Stimulated activated naive CD4-positive, alpha-beta T cell (primary cell): ENCODE measurements at regions not wholly inside any gene's neighbourhood (a gene's known extent, or its start where the extent isn't known, plus 50 kb on each side); places are given as distances from the start of the nearest gene placed in this dataset.
"Not testable (repeated sequence)": the region's sequence is repeated elsewhere in the genome, so short reads cannot be mapped to it uniquely, and the experiment has no call there.

Experiments
- DNase-seq, 6 experiments: peaks; one replicate each; lab custom pipeline; 2025; lab: John Stamatoyannopoulos, UW

DNA sequence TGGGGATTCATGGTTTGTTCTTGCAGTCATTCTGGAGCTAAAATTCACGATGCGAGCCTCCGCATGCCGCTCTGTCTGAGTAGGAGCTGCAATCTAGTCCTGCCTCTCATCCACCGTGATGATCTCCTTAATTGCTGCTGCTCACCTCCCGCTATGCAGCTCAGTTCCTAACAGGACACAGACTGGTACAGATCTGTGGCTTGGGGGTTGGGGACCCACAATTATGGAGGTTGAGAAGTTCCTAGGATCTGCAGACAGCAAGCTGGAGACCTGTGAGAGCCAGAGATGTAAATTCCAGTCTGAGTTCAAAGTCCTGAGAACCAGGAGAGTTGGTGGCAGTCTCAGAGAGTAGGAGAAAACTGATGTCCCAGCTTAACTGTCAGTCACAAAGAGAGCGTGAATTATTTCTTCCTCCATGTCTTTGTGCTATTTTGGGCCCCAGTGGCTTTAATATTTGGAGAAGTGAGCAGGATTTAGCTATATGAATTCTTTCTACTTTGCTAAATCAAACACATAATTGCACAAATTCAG, 378.7 kb upstream of the MAN1A1 start:
- DNase-seq, result no peak

DNA sequence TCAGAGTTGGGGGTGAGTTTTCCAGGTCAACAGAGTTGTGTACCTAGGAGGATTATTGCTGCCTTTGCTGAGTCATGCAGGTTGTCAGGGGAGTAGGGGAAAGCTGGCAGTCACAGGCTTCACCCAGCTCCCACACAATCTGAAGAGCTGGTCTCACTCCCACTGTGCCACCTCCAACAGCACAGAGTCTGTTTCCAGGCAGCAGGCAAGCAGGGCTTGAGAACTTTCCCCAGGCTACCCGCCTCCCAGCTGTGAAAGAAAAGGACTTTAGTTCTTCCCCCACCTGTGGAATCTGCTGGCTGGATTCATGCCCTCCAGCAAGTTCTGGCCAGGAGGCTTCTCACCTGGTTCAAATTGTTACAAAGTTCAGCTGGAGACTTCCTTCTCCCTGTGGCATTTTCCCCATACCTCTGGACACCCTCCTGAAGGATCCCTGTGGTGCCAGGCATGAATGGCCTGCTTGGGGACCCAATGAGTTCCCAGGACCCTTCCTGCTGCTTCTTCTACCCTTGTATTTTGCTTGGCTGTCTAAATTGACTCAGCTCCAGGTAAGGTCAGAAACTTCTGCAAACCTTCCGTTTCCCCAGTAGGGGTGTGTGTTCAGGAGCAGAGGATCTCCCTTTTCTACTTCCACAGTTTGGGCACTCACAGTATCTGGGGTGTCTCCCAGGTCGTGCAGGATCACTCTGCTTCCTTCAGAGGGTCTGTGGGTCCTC, 378.1 kb upstream of the MAN1A1 start:
- no peak for DNase-seq

DNA sequence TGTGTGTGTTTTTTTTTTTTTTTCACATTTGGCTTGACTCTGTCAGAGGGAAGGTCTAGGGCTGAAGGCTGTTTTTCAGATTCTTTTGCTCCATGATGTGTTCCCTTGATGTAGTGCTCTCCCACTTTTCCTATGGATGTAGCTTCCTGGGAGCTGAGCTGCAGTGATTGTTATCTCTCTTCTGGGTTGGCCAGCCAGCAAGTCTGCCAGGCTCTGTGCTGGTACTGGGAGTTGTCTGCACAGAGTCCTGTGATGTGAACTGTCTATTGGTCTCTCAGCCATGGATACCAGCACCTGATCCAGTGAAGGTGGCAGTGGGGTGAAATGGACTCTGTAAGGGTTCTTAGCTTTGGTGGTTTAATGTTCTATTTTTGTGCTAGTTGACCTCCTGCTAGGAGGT, 377.4 kb upstream of the MAN1A1 start:
- DNase-seq, result not testable (repeated sequence)

DNA sequence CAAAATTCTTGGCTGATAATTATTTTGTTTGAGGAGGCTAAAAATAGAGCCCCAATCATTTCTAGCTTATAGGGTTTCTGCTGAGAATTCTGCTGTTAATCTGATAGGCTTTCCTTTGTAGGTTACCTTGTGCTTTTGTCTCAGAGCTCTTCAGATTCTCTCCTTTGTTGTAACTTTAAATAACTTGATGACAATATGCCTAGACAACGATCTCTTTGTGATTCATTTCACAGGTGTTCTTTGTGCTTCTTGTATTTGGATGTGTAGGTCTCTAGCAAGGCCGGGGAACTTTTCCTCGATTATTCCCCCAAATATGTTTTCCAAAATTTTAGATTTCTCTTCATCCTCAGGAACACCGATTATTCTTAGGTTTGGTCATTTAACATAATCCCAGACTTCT, 376.5 kb upstream of the MAN1A1 start:
- no peak for DNase-seq

DNA sequence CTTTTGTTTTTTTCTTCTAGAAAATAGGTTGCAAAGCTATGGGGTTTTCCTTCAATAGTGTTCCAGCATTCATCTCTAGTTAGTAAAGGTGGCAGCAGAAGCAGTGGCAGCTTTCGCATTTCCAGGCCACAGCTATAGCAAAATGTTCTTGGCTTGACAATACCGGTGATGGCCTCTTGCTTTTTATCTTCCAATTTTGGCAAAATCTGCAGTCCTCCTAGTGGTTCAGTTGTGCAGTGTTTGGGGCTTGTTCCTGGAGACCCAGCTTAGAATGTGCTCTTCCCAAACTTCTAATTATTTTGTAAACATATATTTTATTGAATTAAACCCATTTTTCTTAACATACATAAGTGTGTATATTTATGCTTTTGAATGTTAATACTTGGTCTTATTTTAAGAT, 370.6 kb upstream of the MAN1A1 start:
- no peak for DNase-seq

DNA sequence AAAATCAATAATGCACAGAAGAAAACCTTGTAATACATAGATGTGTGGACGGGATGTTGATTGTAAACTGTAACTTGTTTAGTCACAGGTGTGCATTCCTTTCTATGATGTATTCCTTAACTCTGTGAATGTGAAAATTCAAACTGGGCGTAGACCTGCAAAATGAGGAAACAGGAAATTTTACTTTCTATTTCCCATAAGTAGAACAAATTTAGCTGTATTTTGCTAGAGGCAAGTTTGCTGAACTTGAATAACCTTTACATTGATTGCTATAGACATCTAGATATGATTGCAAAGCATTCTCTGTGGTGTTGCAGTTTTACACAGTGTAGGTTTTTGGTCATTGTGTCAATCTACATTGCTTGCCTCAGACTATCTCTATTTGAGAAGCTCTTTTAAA, 368.4 kb upstream of the MAN1A1 start:
- DNase-seq, result no peak

DNA sequence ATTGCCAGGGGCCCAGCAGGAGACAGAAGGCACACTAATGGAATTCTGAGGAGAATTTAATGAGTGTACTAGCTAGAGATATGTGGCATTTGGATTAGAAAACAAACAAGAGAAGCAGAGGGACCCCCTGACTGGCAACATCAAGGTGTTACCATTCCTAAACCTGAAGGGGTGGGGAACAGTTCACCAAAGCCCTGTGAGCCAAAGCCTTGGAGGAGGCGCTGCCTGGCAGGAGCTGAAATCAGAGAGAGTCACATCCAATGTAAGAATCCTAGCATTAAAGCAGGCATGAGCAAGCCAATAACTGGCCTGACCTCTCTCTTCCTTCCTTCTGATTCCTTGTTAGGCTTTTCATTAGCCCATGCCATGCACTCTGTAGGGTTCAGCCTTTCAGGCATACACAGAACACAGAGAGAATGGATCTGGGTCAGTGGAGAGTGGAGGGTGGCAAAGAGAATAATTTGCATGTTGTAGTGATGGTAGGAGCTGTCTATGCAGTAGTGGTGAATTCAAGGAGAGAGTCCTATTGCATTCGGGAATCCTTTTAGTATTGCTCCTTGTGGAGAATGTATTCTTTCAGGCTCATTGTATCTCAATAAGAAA, 367.2 kb upstream of the MAN1A1 start:
- DNase-seq, result no peak

DNA sequence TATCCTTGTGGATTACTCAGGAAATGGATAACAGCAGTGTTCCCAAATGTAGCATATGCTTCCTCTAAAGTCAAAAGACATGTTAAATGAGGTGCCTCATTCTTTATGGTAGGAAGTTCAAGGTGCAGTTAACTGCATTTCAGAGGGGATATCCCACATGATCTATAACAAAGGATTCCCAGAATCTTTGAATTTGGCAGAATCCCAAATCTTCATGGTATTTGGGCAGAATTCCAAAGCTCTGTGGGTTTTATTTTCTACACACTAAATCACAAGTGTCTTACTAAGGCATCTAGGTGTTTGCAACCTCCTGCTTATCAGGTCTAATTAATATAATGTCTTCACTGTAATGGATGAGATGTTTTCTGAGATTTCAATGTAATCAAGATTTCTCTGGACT, 364.3 kb upstream of the MAN1A1 start:
- DNase-seq, result no peak

DNA sequence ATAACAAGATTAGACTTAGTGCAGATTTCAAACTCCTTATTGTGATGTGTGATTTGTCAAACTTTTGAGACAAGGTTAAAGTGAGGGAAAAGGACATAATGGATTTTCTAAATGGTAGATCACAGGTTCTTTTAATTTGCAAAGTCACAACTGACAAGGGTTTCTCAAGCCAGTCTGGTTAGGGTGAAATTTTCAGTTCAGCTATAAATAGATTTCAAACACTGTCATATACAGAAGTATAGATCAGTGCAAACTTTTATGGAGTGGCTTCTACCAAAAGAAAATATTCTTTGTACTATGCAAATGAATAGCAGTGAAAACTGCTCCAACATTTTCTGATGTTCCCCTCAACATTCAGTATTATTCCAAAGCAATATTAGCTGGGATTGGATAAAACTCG, 337.1 kb upstream of the MAN1A1 start:
- DNase-seq, result no peak

DNA sequence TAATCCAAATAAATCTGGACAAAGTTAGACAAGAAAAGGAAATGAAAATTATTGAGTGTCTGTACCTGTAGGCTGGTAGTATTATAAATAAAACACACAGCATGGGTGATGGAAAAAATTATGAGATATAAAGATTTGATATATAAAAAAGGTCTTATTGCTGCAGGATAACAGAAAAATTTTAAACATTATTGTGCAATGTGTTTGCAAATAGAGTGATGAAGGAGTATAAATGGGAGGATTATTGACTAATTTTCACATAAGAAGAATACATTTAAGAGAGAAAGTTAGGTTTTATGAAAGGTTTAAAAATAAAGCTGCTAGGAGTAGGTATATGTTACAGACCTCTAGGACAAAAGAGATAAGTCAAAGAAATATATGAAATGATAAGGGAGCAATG, 336.7 kb upstream of the MAN1A1 start:
- DNase-seq, result no peak

DNA sequence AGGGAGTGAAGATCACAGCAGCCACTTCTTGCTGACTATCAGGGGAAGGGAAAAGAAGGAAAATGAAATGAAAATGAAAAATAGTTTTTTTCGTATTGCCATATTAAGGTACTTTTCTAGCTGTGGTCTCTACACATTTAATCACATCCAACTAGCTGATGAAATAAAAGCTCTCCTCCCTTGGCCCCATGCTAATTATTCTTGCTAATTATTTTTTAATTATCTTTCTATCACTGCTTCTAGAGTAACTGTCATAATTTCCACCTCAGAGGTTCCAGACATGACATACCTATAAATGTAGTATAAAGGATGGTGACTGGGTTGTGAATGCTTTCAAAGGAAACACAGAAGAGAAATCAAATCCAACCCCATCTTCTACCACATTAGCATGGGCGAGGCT, 334.1 kb upstream of the MAN1A1 start:
- no peak for DNase-seq

DNA sequence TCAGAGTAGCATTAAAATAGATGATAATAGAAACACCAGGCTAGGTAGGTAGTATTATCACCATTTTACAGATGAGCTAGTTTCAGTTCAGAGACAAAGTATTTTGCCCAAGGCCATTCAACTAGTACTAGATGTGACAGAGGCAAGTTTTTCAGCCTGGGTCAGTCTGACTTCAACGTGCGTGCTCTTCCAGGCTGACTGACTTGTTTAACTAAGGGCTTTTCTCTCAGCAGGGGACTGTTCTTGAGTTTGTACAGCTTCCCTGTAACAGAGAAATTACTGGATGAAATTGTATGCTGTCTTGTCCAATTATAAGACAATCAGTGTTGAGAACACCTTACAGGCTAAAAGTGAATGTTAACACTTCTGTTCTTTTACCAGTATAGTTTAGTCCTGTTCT, 333.5 kb upstream of the MAN1A1 start:
- DNase-seq, result no peak

DNA sequence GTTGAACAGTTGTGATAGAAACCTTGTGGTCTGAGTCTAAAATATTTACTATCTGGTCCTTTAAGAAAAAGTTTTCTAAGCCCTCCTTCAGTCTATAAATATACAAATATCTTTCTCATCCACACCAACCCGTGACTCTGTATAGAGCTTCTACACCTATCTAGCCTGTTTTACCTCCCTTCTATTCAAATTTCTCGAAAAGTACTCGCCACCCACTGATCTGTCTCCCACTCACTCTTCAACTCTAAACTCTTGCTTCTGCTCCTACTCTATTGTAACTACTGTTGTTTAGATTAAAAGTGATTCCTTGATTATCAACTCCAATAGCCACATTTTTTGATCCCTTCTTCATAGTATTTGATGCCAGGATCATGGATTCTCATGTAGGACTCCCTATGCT, 329.4 kb upstream of the MAN1A1 start:
- DNase-seq, result no peak

DNA sequence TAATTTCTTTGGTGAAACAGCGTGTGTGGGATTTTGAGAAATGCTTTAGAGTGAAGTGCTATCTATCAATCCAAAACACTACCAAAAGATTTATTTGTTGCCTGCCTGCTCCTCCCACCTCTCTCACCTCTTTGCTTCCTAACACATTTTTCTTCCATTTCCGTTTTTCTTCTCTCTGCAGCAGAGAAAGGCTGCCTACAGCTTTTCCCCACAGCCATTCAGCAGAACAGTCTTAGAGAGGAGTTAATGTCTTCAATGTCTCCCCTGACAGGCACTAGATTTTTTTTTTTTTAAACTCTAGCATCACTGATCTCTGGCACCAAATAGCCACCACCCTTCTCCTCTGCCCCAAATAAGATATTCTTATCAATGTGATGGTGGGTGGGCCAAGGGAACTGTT, 327.8 kb upstream of the MAN1A1 start:
- DNase-seq, result no peak

DNA sequence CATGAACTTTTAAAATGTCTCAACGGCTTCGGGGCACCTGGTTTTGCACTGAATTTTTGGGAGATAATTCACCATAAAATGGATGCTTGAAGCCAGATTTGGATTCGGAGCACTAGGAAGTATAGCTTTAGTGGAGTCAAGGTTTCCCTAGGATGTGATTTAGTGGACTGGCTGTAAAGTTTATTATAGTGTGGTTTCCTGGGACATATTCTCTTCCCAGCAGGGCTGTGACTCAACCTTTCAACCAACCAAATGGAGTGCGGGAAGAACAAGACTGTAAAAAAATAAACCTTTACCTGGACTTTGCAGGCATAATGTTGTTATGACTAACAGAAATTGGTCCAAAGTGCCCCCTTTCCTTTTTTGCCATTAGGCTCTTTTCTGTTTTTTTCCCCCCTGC, 327.4 kb upstream of the MAN1A1 start:
- DNase-seq, result no peak

DNA sequence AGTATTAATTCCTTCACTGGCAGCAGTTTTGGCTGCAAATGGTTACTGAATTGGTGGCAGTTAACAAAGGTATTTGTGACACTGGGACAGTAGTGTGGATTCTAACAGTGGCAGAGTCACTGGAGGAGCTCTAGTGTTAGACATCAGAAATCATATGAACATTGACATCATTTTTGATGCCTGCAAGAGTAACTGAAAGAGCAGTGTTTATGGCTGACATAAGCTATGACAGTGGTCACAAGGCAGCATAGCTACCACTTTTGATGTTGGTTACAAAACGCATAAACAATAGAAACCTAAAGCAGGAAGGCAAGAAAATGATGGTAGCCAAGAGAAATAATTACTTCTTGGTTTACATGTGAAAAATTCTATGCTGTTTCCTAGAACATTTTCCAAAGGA, 326.7 kb upstream of the MAN1A1 start:
- no peak for DNase-seq

DNA sequence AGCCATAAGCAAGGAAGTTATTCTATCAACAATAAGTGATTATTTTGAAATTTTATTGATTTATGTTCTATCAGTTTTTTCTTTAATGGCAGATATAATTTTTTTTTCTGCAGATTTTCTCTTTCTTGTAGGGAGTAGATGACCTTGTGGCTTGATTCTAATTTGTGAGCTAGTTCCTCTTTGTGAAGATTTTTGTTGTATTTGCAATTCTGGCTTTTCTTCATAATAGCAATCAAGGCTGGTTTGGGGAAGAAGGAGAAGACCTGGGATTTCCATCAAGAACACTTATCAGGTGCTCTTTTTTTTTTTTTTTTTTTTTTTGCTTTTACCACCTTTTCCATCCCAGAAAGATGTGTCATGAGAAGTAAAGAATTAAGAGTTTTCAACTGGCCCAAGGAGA, 324.2 kb upstream of the MAN1A1 start:
- no peak for DNase-seq

DNA sequence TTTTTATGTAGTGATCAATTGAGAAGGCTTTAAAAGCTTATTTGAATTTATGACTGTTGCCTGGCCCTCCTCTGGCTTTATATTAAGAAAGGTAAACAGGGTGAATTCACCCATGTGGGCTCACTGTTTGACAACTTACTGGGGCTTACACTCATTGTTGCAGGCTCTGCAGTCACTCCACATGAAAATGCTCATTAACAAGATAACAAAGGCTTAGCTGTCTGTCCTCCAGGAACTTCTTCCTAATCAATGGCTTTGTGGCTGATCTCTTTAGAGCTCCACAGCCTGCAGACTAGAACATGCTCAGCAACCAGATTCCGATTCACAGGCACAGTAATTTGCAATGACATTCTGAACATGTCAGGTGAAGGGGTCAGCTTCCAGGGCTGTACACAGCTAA, 323.2 kb upstream of the MAN1A1 start:
- no peak for DNase-seq

DNA sequence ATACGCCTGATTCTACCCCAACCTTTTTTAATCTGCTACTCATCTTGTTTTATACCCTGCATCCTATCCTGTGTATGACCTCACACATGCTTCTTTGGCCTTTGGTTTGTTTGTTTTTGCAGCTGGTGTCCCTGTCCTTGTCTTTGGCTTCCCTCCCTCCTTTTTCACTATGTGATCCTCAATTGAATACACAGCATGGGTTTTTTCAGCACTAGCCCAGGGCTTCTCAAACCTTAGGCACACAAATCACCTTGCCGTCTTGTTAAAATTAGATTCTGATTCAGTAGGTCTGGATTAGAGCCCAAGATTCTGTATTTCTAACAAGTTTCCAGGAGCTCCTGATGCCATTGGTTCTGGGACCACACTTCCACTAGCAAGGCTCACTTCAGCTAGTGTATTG, 321.5 kb upstream of the MAN1A1 start:
- DNase-seq, result no peak

DNA sequence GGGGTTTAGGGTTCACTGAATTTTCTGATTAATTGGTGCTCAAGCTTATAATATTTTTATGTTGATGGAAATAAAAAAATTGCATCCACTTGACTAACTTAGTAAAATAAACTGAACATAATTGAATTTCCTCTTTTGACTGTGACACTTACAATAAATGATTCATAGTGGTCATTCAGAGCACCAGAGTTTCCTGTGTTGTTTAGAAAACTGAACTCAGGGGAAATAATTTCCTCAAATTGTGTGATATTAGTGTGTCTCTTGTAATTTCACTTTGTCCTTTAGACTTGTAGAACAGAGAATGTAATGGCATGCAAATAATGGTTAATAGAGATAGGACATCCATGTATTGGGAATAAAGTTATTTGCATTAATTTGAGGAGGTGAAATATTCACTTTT, 319.7 kb upstream of the MAN1A1 start:
- no peak for DNase-seq

DNA sequence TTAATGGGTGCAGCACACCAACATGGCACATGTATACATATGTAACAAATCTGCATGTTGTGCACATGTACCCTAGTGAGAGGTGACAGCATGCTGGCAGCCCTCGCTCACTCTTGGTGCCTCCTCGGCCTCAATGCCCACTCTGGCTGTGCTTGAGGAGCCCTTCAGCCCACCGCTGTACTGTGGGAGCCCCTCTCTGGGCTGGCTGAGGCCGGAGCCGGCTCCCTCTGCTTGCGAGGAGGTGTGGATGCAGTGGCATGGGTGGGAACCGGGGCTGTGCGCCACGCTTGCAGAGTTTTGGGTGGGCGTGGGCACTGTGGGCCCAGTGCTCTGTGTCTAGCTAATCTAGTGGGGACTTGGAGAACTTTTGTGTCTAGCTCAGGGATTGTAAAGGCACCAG, 315.9 kb upstream of the MAN1A1 start:
- DNase-seq, result not testable (repeated sequence)

DNA sequence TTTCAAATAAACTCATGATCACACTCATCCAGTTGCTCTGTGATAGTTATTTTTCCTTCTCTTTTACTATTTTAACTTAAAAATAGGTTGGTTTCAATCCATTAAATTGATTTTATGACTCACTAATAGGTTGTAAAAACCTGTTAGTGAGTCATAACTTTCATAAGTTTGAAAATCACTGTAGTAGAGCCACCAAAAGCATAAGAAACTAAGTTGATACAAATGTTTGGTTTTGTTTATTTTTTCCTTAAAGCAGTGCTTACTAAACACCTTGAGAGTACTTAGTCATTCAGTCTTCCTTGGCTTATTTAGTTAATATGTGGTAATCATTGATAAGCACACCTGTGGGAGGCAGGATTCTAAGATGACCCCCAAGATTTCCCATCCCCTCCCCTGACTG, 312.1 kb upstream of the MAN1A1 start:
- DNase-seq, result no peak

DNA sequence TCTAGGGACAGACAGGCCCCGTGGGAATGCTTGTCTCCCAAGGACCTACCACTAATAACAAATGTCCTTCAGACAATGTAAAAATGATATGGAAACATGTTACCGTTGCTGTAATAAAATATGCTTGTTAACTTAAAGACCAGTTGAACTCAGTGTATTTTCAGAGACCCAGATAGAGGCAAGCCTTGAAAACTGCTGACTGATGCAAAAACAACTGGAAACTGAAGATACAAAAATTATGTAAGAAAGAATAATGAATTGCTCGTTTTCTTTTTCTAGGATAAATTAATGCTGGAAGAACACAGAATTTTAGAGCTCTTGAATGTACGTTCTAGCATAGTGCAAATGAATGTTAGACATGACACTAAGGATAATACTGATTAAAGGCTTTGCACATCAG, 311.5 kb upstream of the MAN1A1 start:
- no peak for DNase-seq

DNA sequence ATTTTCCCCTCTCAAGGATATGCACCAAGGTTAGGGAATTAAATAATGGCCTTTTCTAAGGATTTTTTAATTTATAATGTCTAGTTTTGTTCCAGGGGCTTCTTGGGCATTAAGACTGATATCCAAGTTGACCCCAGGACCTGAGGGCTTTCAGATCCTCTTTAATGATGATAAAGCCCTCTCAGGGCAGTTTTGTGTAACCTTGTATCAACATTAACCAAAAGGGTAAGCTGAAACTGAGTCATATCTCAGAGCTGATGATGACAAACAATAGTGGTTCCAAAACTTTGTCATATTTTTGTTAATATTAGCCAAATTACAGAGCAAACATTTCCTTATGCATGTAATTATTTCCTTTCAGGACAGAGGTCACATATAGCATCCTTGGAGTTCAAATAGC, 309.4 kb upstream of the MAN1A1 start:
- DNase-seq, result no peak
